DOHH2 (cell line): ENCODE measurements at regions not wholly inside any gene's neighbourhood (a gene's known extent, or its start where the extent isn't known, plus 50 kb on each side); places are given as distances from the start of the nearest gene placed in this dataset.

Experiments used
- EZH2phosphoT487 ChIP-seq: fragments of 200-600 bp; sonication (generic); IDR thresholded peaks from 2 replicates; pipeline ENCODE4 v1.6.1; 2017; ENCODE audit warnings: borderline replicate concordance, mild to moderate bottlenecking, antibody characterized with exemption, low read length, moderate library complexity, mixed read lengths
- TF ChIP-seq, protein P1 (sequence below): fragments of 200-600 bp; sonication (generic); IDR thresholded peaks from one replicate; pipeline ENCODE4 v1.5.1; 2014; ENCODE audit warnings: antibody characterized with exemption, mild to moderate bottlenecking, low read depth, low read length; ENCODE audit not compliant: poor library complexity, severe bottlenecking

DNA sequence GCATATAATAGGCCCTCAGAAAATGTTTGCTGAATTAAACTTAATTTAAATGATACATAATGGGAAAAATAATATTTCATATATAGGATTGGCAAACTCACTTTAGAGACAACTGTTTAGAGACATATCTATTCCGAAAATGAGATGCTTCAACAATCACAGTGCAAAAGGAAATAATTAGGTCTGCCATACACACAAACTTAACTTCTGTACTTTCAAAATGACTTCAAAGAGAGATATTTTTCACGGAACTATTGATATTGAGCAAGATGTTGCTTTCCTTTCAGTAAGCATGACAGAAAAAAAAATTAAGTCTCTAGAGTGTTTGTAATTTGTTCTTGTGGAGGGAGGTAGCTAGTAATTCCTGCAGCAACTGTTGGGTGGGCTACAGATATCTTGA is 769.5 kb downstream of the TUSC7 start:
- TF ChIP-seq, protein P1, sequence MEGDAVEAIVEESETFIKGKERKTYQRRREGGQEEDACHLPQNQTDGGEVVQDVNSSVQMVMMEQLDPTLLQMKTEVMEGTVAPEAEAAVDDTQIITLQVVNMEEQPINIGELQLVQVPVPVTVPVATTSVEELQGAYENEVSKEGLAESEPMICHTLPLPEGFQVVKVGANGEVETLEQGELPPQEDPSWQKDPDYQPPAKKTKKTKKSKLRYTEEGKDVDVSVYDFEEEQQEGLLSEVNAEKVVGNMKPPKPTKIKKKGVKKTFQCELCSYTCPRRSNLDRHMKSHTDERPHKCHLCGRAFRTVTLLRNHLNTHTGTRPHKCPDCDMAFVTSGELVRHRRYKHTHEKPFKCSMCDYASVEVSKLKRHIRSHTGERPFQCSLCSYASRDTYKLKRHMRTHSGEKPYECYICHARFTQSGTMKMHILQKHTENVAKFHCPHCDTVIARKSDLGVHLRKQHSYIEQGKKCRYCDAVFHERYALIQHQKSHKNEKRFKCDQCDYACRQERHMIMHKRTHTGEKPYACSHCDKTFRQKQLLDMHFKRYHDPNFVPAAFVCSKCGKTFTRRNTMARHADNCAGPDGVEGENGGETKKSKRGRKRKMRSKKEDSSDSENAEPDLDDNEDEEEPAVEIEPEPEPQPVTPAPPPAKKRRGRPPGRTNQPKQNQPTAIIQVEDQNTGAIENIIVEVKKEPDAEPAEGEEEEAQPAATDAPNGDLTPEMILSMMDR, result no peak
- TF ChIP-seq EZH2phosphoT487, result no peak
